Superior temporal gyrus (tissue), 1 donor: ENCODE measurements at regions not wholly inside any gene's neighbourhood (a gene's known extent, or its start where the extent isn't known, plus 50 kb on each side); places are given as distances from the start of the nearest gene placed in this dataset.

Experiments used
- DNase-seq: peaks from one replicate; pipeline ENCODE4 v3.0.0-alpha.2; 2016; ENCODE audit errors: extremely low spot score

GRCh38 chr7:96638669-96639068 is 71.0 kb downstream of the SEM1 start:
- no peak for DNase-seq

GRCh38 chr7:96637522-96637921 is 72.1 kb downstream of the SEM1 start:
- DNase-seq = no peak

DNA sequence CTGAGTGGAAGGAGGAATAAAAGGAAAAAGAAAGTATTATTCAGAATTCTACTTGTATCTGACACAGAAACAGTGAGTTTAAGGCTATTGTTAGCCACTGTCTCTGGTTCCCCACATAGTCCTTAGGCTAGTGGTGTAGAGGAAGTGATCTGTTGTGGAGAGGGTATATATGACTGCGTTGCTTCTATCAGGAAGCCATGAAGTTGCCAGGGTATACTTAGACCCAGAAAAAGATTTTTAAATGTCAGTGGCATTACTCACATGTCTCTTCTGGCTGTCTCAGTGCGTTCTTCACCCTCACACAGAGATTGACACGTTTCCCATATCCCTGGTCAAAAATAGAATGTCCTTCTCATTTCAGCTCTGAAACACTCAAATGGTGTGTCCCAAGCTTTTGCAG is 72.7 kb downstream of the SEM1 start:
- no peak for DNase-seq

- no peak for DNase-seq
Measured at GRCh38 chr7:96636342-96636860, 73.2 kb downstream of the SEM1 start.

DNA sequence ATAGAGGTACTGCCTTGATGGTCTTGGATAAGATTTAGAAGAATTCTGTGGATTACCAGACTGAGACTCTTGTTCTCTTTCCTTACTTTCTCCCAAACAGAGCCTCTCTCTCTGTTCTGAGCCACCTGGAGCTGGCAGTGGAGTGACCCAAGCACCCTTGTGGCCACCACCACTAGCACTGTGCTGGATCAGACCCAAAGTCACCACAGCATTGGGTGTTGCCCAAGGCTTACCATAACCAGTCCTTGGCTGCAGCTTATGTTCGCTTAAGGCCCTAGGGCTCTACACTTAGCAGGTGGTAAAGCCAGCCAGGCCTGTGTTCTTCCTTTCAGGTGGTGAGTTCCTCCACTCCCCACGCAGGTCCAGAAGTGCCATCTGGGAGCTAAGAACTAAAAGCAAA is 79.8 kb downstream of the SEM1 start:
- DNase-seq = no peak

- no peak for DNase-seq
Measured at GRCh38 chr7:96624954-96625353, 84.7 kb downstream of the SEM1 start.

DNA sequence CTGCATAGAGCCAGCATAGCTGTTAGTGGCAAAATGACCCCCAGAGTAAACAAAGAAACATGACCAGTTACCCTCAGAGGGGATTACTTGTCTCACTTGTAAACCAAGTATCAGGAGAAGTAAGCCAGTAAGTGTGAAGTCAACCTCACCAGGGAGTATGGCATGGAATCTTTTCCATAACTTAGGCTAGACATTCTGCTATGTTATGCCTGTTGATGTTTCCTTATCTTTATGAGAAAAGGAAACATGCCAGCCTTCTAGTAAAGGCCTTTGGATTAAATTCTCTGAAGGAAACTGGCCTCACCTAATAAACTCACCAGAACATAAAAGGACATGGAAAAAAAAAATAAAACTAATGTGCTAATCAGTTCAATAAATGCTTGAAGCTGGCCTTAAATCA is 87.7 kb downstream of the SEM1 start:
- no peak for DNase-seq

DNA sequence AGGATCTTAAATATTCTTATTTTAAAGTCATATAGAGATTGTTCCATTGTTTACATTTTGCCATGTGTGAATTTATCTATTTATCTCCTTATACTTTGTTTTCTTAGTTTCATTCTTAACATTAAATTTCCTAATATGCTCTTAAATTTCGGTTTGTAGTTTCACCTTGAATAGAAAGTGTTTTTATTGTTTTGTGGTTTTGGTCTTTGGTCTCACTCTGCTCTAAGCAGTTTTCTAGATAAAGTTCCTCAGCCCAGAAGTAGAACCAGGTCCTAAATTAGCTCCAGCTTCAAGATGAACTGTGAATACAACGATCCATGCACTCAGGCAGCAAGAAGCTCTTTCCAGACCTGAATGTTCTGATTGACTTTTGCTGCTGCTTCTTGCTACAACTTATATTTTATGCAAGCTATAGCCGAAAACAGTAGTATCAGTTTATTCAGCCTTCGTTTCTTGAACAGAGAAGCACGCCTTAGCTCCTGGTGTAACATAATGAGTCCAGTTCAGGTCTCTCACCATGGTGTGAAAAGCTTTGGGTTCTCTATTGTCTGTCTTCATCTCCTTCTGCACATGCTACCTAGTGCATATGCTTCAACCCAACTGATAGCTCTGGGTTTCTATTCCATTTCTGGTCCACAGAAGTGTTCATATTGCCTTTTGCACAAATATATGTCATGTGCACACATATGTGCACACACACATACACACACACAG is 95.3 kb downstream of the SEM1 start:
- no peak for DNase-seq

DNA sequence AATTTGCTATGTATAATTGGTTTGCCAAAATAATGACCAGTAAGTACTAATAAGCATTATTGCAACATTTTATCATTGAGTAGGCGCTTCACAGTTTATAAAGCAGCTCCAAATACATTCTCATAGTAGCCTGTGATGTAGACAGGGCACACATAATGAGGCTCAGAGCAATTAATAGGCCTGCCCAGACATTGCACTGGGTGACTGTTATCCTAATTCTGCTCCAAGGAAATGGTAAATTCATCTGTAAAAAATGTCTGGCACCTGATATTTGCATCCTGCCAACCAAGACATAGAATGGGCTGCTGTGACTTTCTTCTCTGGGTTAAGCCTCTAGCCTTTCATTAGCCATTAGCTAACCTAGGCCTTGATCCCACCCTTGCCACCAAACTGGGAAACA is 97.6 kb downstream of the SEM1 start:
- no peak for DNase-seq

GRCh38 chr7:96605045-96605716 is 104.5 kb downstream of the SEM1 start:
- DNase-seq = no peak

DNA sequence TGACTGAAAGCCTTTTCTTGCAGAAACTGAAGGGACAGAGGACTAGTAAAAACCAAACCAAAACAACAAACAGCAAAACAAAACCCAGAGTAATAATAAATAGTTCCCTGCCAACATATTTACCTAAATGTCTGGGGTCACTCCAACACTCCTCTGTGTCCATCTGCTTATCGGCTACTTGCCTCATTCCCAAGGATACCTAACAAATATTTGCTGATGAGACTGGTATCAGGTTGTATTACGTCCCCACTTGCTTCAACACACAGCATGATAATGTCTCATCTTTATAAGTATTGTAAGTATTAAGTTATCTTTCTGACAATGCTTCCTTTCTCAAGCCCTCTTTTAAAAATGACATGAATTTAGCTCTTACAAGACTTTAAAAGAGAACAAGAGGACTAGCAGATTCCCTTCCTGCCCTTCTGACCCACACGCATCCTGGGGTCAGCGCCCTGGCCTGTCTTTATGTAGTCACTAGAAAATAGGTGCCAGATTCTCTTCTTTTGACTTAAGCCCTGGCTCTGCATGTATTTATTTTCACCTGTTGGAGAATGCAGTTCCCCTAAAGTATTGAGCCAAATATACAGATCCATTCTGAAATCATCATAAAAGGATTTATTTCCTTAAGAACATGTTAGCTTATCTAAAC is 110.2 kb downstream of the SEM1 start:
- no peak for DNase-seq

- DNase-seq = no peak
Measured at GRCh38 chr7:96598421-96598820, 111.2 kb downstream of the SEM1 start.

- DNase-seq = no peak
Measured at GRCh38 chr7:96596120-96596826, 113.4 kb downstream of the SEM1 start.

DNA sequence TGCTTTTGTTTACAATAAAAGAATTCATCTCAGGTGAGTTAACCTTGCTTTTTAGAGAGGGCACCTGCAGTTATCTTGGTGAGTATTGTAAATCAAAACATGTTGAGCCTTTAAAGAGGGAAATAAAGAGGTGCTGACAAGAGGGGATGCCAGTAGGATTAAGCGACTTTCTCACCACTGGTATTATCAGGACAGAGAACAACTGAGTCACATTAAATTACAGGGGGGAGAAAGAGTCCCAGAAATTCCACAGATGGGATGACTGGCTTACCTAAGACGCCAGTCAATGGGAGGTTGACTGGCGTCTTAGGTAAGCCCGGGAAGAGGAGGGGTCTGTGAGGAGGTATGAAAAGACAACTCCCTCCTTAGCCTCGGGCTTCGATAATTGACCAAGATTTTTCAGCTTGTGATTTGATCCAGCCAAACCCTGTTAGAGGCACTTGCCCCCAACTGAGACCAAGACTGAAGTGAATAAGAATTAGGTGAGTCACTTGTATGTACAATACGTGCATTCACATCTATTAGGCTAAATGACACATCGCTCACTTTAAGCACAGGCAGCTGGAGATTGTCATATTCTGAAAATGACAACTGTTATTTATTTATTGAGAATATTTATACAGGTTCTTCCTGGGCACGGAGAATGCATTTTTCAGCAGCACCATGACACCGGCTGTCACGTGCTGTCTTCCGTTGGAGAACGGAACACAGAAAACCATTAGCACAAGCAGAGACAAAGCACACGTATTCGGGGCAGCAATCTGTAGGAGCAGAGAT is 117.6 kb downstream of the SEM1 start:
- no peak for DNase-seq

GRCh38 chr7:96591159-96591899 is 118.3 kb downstream of the SEM1 start:
- no peak for DNase-seq

- DNase-seq = no peak
Measured at GRCh38 chr7:96589038-96589437, 120.6 kb downstream of the SEM1 start.

DNA sequence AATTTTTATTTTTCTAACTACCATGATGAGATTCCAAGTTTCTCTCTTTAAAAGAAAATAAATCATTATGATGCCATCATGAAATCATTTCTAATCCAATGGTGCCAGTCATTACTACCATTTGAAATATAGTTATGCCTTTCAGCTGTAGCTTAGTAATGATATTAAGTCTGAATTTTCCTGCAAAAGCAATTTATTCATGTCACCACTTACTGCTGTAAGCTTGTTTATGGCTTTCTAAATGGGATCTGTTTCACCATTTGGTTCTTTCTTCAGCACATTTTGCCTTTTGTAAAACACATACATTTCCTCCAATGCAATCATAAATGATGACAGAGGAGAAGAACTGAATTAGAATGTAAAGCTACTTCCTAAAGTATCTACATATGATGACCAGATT is 130.5 kb downstream of the SEM1 start:
- no peak for DNase-seq

DNA sequence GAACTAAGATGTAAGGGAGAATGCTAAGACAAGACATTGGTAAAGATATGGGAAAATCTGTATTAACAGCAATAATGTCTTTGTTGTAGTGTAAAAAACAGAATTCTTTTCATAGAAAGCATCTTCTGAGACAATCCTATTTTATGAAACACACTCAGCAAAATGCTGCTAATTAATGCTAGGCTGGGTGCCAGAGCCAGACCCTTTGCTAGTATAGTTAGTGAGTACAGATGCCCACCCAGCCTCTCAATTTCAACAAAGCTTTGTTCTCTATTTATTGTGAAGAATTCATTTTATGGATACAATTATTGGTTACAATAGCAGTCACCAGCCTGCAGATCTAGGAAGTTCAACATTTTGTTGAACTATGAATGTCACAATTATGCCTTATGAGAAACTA is 131.0 kb downstream of the SEM1 start:
- no peak for DNase-seq

- no peak for DNase-seq
Measured at GRCh38 chr7:96563409-96563808, 146.2 kb downstream of the SEM1 start.

GRCh38 chr7:96562966-96563365 is 146.7 kb downstream of the SEM1 start:
- no peak for DNase-seq

DNA sequence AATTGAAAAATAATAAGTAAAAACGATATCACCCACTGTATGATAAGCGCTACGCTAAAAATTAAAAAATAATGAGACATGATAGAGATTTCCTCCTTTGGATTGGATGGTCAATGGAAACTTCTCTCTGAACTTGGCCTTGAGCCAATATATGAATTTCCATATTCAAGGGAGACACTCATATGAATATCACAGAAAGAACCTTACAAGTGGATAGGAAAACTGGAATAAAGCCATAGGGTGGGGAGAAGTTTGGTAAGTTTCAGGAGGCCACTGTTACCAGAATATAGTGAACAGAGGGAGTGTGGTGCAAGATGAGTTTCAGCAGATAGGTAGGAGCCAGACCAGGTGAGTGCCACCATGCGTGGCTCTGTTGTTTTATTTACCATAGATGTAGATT is 147.2 kb downstream of the SEM1 start:
- no peak for DNase-seq
